ENCODE measurements at regions not wholly inside any gene's neighbourhood (a gene's known extent, or its start where the extent isn't known, plus 50 kb on each side); places are given as distances from the start of the nearest gene placed in this dataset.
"Not testable (repeated sequence)": the region's sequence is repeated elsewhere in the genome, so short reads cannot be mapped to it uniquely, and the experiment has no call there.

DNA sequence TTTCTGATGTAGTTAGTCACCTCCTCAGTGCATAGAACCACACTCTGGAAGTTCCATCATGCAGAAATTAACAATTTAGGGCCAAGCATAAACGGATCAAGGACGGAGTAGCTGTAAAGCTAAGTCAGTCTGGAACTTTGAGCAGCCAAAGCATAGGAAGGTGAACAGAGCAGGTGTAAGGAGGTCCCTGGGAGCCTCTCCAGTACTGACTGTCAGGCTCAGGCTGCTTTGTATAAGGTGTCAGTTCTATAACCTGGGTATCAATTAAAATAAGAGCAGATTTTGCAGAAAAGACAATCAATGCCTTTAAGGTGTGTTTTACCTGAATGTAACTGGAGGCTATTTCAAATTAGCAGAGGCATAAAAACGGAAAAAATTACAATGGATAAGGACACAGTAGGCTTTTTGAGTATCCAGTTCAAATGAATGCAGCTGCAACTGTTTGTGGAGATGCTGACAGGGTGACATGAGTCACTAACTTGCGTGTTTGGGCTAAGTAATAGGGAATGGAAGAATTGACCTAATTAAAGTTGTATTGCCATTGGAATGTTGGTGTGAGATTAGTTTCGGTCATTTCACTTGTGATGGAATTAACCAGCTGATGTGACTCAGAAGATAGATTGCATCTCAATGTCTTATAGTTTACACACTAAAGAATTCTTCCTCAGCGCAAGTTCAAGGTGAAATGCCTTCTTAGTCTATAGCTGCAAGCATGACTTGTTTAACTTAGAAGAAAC is 417.9 kb upstream of the CNTNAP2 start:
- DNase-seq (ENCODE audit: low read depth): no peak
- in situ Hi-C loops (cut with HindIII; ENCODE audit: low pct_unique_long_range_greater_than_20kb, low sequenced_read_pairs): no loop called here

DNA sequence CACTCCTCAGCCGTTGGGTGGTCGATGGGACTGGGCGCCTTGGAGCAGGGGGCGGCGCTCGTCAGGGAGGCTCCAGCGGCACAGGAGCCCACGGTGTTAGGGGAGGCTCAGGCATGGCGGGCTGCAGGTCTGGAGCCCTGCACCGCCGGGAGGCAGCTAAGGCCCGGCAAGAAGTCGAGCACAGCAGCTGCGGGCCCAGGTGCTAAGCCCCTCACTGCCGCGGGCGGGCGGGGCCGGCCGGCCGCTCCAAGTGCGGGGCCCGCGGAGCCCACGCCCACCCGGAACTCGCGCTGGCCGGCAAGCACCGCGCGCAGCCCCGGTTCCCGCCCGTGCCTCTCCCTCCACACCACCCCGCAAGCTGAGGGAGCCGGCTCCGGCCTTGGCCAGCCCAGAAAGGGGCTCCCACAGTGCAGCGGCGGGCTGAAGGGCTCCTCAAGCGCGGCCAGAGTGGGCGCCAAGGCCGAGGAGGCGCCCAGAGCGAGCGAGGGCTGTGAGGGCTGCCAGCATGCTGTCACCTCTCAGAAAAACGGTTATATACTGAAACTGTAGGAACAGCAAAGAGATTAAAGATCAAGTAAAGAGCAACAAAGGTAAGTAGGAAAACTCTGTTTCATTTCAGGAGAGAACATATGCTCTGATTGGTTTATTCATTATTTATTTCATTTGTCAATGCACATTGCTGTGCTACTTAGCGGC is 419.0 kb upstream of the CNTNAP2 start:
- in situ Hi-C loops (cut with HindIII; ENCODE audit: low pct_unique_long_range_greater_than_20kb, low sequenced_read_pairs); DNase-seq (ENCODE audit: low read depth): not testable (repeated sequence)

DNA sequence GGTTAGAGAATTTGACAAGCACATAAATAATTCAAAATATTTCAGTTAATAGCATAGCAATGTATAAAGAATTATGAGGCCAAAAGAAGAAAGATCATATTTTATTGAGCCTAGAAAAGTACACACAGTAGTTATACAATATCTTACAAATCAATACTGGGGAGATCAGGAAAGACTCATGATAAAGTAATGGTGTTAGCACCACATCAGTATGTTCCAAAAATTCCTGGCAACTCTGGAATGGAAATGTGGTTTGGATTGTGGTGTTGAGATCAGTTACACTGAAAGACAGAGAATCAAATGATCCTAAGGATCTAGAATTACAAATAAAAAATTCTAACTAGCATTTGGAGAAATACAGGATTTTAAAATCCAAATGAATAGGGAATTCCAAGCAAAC is 420.5 kb upstream of the CNTNAP2 start:
- DNase-seq (ENCODE audit: low read depth): no peak
- in situ Hi-C loops (cut with HindIII; ENCODE audit: low pct_unique_long_range_greater_than_20kb, low sequenced_read_pairs): no loop called here

DNA sequence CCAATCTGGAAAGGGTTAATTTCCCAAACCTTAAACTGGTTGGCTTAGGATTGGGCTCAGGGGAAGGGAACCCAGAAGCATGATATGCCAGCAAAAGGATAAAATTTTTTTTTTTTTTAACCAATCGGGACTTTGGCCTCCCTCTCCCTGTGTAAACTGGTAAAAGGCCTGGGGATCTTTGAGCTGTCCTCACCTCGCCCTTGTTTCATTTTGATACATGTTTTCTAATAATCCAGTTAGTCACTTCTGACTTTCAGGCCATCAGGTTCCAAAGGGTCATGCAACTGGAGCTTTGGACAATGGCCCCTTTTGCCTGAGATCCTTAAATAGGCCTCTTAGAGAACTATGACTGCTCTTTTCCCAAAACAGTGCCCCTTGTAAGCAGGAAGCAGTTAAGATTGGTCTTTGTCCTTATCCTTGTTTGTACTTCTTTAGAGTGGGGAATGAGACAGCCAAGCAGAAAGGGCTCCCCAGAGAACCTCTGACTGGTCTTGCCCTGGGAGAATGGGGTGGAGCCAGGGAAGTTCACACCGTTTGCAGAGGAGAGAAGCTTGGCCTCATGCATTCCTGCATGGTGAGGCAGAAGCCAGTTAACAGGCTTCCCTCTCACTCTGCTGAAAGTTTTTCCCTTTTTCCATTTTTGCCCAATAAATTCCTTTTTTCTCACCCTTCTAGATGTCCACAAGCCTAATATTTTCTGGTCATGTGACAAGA is 424.2 kb upstream of the CNTNAP2 start:
- no peak for DNase-seq (ENCODE audit: low read depth)
- in situ Hi-C loops (cut with HindIII; ENCODE audit: low pct_unique_long_range_greater_than_20kb, low sequenced_read_pairs): no loop called here

DNA sequence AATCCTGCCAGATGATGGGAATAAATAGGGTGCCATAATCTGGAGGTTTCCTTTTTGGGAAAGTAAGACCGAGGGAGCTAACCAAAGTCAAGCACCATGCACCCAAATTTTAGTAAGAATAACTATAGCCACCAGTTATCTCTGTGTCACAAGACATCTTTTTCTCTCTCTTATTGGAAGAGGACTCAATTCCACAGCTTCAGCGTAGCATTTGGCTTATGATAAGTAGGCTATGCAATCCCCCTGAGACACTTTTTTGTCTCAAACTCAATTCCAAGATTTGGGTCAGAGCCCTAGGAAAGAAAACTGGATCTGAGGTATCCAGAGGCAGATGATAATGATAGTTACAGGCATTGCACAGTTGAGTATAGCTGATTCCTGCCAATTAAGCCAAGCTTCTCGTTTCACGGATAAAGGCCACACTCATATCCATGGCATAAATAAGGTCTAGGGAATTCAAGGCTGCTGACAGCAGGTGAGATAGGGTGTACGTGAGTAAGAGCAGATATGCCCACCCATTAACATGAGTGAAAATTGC is 425.2 kb upstream of the CNTNAP2 start:
- DNase-seq (ENCODE audit: low read depth): no peak
- in situ Hi-C loops (cut with HindIII; ENCODE audit: low pct_unique_long_range_greater_than_20kb, low sequenced_read_pairs): no loop called here

DNA sequence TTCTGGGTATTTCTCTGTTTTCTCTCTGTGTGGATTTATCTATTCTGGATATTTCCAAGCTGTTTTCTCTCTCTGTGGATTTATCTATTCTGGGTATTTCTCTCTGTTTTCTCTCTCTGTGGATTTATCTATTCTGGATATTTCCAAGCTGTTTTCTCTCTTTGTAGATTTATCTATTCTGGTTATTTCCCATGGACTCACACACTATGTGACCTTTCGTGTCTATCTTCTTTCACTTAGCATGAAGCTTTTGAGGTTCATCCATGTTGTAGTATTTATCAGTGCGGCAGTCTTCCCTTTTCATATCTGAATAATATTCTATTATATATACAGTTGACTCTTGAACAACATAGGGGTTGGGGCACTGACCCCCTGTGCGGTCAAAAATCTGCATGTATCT is 435.0 kb upstream of the CNTNAP2 start:
- DNase-seq (ENCODE audit: low read depth): no peak
- in situ Hi-C loops (cut with HindIII; ENCODE audit: low pct_unique_long_range_greater_than_20kb, low sequenced_read_pairs): no loop called here

DNA sequence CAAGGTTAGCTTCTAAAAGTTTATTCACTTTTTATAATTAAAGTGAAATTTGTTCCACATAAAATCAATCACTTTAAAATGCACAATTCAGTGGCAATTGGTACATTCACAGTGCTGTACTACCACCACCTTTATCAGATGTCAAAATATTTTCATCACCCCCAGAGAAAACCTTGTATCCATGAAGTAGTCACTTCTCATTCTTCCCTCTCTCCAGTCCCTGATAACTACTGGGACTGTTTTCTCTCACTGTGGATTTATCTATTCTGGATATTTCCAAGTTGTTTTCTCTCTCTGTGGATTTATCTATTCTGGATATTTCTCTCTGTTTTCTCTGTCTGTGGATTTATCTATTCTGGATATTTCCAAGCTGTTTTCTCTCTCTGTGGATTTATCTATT is 435.4 kb upstream of the CNTNAP2 start:
- no peak for DNase-seq (ENCODE audit: low read depth)
- in situ Hi-C loops (cut with HindIII; ENCODE audit: low pct_unique_long_range_greater_than_20kb, low sequenced_read_pairs): no loop called here

DNA sequence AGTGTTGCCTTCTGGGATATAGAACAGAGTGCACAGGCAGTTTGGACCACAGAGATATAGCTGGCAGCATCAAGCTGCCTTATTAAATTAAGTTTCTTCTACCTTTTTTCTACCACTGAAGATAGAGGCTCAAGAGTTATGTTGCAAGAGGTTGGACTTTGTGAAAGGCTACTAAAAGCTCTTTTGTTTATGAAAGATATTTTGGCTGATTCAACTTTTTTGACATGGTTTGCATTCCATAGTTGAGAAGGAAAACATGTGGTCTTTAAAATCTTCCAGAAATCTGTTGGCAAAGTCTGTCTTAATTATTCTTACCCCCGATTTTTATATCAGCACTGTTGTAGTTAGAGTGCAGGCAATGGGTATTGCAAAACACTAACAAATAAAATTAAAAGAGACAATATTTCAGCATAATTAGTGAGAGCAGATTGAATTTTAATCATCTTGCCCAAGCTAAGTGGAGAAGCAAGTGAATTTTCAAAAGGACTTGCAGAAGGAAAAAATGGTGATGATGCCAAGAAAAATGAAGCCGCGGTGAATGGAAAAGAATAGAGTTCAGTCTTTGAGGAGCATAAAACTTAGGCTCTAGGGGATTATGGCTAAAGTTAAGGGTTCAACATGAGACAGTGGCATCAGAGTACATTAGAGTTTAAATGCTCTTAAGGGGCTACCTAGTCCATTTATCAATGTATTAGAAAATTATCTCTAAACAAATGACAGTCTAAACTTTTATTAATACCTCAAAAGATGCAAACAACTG is 450.9 kb upstream of the CNTNAP2 start:
- no peak for DNase-seq (ENCODE audit: low read depth)
- in situ Hi-C loops (cut with HindIII; ENCODE audit: low pct_unique_long_range_greater_than_20kb, low sequenced_read_pairs): no loop called here

DNA sequence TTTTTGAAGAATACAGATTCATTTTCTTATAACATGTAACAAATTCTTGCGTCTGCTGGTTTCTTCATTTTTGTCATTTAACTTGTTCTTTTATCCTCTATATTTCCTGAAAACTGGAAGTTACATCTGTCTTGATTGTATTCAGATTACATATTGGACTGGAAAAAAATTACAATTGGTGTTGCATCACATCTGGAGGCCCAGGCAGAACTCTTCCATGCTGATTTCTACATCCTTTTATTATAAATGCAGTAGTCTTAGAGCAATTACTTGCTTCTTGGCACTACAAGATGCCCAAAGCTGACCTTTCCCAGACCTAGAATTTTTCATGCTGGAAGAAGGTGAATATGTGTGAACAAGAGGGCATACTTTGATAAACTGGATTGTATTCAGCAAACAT is 460.9 kb upstream of the CNTNAP2 start:
- no peak for DNase-seq (ENCODE audit: low read depth)
- in situ Hi-C loops (cut with HindIII; ENCODE audit: low pct_unique_long_range_greater_than_20kb, low sequenced_read_pairs): no loop called here

DNA sequence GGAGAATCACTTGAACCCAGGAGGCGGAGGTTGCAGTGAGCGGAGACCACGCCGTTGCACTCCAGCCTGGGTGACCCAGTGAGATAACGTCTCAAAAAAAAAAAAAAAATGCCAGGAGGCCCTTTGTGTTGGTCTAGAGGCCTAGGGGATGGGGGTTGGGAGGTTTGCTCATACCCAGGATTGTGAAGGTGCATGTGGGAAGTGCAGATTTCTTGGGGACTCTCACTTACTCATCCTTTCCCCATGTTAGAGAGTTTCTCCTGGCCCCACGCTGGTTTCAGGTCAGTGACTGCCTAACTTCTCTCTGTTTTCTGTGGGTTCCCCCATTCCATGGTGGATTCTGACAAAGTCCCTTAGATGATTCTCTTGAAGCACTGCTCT is 471.5 kb upstream of the CNTNAP2 start:
- DNase-seq (ENCODE audit: low read depth): no peak
- in situ Hi-C loops (cut with HindIII; ENCODE audit: low pct_unique_long_range_greater_than_20kb, low sequenced_read_pairs): no loop called here

DNA sequence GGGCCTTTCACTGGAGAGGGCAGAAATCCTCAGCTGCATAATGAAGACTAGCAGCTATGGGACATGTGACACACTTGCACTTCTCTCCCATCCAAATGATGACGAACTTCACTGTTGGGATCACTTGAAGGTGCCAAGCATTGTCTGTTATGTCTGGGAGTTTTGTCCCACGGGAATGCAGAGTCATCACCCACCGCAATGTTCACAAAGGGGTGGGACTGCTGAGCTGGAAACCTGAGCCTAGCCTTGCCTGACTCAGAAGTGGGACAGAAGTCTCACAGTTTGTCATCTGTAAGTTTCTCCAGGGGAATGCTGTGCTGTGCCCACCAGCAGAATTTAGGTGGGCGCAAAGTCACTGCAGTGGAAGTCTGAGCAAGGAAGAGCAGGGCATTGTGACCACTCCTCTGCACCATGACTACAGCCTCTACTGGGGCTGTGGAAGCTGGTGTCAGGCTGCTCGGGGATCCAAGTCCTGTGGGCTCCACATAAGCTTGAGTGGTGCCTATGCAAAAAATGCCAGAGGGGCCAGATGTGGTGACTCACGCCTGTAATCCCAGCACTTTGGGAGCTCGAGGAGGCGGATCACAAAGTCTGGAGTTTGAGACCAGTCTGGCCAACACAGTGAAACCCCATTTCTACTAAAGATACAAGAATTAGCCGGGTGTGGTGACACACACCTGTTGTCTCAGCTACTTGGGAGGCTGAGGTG is 472.0 kb upstream of the CNTNAP2 start:
- in situ Hi-C loops (cut with HindIII; ENCODE audit: low pct_unique_long_range_greater_than_20kb, low sequenced_read_pairs): no loop called here
- DNase-seq (ENCODE audit: low read depth): peak; percentile 89

DNA sequence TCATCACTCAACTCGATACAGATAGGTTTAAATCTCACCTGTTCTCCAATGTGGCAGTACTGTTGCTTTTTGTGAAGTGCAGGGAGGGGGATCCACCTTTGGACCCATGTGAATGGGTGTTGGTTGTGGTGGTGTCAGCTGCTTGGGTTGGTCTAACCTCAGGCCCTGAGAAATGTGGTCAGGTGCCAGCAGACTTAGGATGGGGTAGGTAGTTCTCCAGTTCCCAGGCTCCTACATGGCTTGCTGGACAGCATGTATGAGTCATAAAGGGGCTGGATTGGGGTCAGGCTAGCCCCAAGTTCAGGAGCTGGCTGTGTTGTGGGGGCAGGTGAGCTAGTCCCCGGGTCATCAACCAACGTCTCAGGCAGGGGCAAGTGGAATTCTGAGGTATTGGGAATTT is 472.6 kb upstream of the CNTNAP2 start:
- in situ Hi-C loops (cut with HindIII; ENCODE audit: low pct_unique_long_range_greater_than_20kb, low sequenced_read_pairs): no loop called here
- peak; percentile 84 for DNase-seq (ENCODE audit: low read depth)

DNA sequence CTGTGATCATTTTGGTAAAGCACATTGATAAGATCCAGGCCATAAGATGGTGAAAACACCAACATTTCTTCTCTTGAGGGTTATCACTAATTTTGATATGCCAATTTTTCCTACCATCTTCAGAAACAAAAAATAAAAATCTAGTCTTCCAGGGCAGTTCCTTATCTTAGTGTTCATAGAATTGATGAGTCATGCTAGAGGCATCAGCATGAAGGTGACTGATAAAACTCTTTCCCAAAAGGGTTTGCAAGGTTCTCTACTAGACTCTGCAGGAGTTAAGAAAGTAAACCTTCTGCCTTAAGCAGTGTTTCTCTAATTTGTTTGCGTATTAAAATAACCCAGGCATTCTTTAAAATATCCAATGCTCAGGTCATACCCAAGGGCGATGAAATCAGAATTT is 483.1 kb upstream of the CNTNAP2 start:
- in situ Hi-C loops (cut with HindIII; ENCODE audit: low pct_unique_long_range_greater_than_20kb, low sequenced_read_pairs): no loop called here
- peak; percentile 11 for DNase-seq (ENCODE audit: low read depth)

DNA sequence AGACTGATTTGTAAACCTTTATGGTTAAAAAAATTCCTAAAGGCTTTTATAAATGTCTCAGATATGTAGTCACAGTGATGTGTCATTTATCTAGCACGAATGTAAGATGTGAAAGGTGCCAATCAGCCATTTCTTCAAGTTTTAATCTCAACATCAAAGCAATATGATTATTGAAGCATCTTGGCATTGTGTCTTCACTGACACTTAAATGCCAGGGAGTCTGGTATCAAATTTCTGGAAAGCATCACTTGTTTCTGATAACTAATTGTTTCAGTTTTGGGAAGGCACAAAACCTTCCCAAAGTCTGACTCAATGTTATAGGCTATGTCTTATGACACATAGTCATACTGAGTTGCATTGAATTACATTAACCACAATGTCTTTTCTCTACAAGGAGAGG is 492.0 kb upstream of the CNTNAP2 start:
- DNase-seq (ENCODE audit: low read depth): no peak
- in situ Hi-C loops (cut with HindIII; ENCODE audit: low pct_unique_long_range_greater_than_20kb, low sequenced_read_pairs): no loop called here

DNA sequence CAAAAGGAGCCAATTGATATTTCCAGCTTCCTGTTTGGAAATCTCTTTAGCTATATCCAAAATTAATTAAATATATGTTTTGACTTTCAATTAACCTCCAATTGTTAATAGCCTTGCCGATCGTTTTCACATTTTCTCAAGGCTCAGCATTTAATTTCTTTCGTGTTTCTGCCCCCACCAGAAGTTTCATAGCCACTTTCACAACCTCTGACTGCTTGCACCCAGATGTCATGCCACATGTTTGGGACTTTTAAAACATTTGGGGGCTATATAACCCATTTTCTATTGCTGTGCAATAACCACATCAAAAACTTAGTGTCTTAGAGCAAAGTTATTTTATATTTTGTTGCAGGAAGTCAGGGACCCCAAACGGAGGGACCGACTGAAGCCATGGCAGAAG is 510.6 kb upstream of the CNTNAP2 start:
- in situ Hi-C loops (cut with HindIII; ENCODE audit: low pct_unique_long_range_greater_than_20kb, low sequenced_read_pairs): no loop called here

DNA sequence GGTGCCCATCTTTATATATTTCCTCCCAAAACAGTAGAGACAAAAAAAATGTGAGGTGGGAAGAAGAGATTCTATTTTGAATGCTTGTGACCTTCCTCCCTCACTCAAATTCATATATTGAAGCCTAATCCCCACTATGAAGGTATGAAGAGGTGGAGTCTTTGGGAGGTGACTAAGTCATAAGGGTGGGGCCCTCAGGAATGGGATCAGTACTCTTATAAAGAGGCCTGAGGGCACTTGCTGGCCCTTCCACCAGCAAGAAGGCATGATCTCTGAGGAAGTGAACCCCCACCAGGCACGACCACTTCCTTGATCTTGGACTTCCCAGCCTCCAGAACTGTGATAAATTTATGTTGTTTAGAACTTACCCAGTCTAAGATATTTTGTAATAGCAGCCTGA is 517.2 kb upstream of the CNTNAP2 start:
- in situ Hi-C loops (cut with HindIII; ENCODE audit: low pct_unique_long_range_greater_than_20kb, low sequenced_read_pairs): no loop called here
- DNase-seq (ENCODE audit: low read depth): no peak

More for the DNA sequence above, 510.6 kb upstream of the CNTNAP2 start:
- DNase-seq (ENCODE audit: low read depth): no peak

DNA sequence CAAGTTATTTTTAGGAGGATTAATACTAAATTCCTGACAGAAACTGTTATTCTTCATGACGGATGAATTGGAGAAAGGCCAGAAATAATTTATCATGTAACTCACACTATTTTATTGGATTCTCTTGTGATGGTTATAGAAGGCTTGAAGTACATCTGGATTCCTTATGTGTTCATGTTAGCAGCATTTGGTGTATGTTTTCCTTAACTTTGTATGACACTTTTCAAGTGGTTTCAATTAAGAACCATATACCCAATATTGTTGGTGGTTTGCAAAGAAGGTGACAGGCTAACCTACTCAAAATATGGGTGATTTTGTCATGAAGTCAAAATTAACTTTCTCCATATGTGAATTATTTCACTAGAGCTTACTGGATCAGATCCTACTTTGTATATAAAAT is 532.2 kb upstream of the CNTNAP2 start:
- in situ Hi-C loops (cut with HindIII; ENCODE audit: low pct_unique_long_range_greater_than_20kb, low sequenced_read_pairs): no loop called here
- DNase-seq (ENCODE audit: low read depth): no peak

DNA sequence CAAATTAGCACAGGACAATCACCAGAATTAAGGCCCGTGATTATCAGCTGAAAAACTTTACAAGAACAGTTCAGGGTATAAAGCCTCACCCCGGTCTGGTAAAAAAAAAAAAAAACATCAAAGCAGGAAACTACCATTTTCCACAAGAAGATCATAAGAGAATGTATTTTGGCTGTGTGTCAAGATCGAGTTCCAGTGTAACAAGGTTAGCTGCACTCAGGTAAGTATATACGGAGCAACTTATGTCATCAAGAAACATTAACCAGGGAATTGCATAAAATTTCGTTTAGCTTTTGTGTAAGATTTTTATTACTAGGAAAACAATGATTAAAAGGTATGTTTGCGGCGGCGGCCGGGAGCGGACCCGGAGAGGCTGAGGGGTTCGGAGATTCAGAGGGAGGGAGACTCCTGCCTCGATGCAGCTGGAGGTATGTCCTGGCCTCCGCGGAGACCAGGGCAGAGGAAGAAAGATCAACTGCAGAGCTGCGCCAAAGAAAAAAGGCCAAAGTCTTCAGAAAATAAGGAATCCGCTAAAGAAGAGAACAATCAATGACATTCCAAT is 533.8 kb upstream of the CNTNAP2 start:
- in situ Hi-C loops (cut with HindIII; ENCODE audit: low pct_unique_long_range_greater_than_20kb, low sequenced_read_pairs): no loop called here
- DNase-seq (ENCODE audit: low read depth): no peak
